Ovary (tissue), 3 donors: ENCODE measurements at regions not wholly inside any gene's neighbourhood (a gene's known extent, or its start where the extent isn't known, plus 50 kb on each side); places are given as distances from the start of the nearest gene placed in this dataset.

Experiments
- EP300 ChIP-seq: sonication (generic); formaldehyde crosslinking; IDR thresholded peaks from one replicate; pipeline ENCODE4 v1.6.1; 2017; ENCODE audit warnings: antibody characterized with exemption
- POLR2A ChIP-seq: fragments of 450-650 bp; IDR thresholded peaks from one replicate; pipeline ENCODE4 v1.6.1; 2017; ENCODE audit warnings: antibody characterized with exemption, mild to moderate bottlenecking, moderate library complexity
- TF ChIP-seq, protein P1 (sequence below), 3 donors: fragments of 450-650 bp in 2 of 3; fragments of 200-600 bp in 1 of 3; IDR thresholded peaks; one replicate each; pipeline versions ENCODE4 v1.5.1 to v1.8.0; 2016 to 2022; ENCODE audit warnings: antibody characterized with exemption in 3 of 3, mild to moderate bottlenecking in 1 of 3
- donor health status: DM: no; HTN: no; CAD: no.

GRCh38 chr6:74448850-74449249 is 752.8 kb downstream of the CD109 start:
- TF ChIP-seq, protein P1, sequence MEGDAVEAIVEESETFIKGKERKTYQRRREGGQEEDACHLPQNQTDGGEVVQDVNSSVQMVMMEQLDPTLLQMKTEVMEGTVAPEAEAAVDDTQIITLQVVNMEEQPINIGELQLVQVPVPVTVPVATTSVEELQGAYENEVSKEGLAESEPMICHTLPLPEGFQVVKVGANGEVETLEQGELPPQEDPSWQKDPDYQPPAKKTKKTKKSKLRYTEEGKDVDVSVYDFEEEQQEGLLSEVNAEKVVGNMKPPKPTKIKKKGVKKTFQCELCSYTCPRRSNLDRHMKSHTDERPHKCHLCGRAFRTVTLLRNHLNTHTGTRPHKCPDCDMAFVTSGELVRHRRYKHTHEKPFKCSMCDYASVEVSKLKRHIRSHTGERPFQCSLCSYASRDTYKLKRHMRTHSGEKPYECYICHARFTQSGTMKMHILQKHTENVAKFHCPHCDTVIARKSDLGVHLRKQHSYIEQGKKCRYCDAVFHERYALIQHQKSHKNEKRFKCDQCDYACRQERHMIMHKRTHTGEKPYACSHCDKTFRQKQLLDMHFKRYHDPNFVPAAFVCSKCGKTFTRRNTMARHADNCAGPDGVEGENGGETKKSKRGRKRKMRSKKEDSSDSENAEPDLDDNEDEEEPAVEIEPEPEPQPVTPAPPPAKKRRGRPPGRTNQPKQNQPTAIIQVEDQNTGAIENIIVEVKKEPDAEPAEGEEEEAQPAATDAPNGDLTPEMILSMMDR (IDR thresholded peaks at IDR 0.05): no peak
- TF ChIP-seq EP300 (no peak), POLR2A (no peak)
